Renal pelvis (tissue), 1 donor: ENCODE measurements at regions not wholly inside any gene's neighbourhood (a gene's known extent, or its start where the extent isn't known, plus 50 kb on each side); places are given as distances from the start of the nearest gene placed in this dataset.
"Not testable (repeated sequence)": the region's sequence is repeated elsewhere in the genome, so short reads cannot be mapped to it uniquely, and the experiment has no call there.

Source experiments
- DNase-seq: peaks from one replicate; pipeline ENCODE4 v3.0.0-alpha.2; 2013

DNA sequence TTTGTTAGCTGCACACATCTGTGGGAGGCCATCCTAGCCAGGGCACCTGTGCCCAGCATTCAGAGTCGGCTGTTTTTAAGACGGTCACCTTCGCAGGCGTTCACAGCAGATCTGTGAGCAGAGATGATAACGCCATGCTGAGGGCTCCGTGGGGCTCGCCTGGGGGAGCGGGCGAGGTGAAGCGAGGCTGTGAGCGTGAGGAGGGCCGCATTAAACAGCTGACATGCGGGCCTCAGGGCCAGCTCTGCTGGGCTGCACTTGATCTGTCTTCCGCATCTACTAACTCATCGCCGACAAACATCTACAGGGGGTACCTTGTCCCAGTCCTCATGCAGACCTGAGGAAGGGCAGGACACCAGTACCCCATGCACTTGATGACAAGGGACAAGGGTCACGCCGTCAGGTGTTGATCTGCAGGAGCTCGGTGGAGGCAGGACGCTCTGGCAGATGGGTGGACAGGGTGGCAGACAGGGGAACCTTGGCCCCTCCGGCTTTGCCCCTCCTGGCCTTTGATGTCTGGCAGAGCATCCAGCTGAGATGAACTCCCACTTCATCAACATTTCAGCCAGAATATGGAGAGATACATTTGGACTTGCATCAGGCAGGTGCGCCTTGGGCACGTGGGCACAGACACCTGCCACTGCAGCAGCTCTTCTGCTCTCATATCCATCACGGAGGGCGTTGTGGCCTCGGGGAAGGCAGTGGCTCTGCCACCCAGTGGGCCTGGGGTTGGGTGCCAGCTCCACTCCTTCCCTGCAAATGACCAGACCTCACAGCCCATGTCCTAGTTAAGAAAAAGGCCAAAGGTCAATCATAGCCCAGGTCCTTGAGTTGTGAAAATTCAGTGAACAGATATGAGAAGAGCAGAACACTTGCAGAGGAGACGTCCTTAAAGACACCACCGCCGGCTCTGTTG, 822.9 kb downstream of the BRD1 start:
- DNase-seq: no peak

- not testable (repeated sequence) for DNase-seq
Observed at GRCh38 chr22:48997605-48998004, 830.1 kb downstream of the BRD1 start.

DNA sequence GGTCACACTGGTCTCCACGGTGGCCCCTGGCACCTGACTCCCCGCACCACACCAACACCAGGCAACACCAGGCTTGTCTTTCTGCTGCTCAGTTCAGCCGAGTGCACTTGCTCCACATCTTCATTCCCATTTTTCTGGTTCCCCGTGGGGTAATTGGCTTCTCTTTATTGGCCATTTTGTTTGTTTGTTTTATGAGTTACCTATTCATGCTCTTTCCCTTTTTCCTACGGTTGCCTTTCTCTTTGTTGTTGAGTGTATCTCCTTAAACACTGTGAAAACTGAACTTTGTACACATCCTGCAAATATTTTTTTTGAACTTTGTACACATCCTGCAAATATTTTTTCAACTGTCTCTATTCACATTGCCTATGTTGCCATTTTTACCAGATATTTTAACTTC, 834.0 kb downstream of the BRD1 start:
- no peak for DNase-seq

DNA sequence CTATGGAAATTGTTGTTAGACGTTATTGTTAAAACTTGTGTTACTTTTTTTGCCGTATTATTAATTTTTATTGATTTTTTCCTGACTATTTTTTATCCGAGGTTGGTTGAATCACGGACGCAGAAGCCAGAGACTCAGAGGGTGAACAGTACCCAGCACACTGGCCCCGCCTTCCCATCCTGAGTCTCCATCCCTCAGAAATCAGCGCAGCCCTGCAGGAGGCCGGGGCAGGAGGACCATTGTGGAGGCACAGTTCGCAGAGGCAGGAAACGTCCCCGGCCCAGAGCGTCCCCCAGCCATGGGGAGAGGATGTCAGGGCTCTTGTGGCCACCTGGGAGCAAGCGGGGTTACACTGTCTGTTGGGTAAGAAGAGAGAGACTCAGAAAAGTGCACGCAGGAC, 843.0 kb downstream of the BRD1 start:
- DNase-seq: no peak

- DNase-seq: no peak
Observed at GRCh38 chr22:48982321-48982905, 845.3 kb downstream of the BRD1 start.

DNA sequence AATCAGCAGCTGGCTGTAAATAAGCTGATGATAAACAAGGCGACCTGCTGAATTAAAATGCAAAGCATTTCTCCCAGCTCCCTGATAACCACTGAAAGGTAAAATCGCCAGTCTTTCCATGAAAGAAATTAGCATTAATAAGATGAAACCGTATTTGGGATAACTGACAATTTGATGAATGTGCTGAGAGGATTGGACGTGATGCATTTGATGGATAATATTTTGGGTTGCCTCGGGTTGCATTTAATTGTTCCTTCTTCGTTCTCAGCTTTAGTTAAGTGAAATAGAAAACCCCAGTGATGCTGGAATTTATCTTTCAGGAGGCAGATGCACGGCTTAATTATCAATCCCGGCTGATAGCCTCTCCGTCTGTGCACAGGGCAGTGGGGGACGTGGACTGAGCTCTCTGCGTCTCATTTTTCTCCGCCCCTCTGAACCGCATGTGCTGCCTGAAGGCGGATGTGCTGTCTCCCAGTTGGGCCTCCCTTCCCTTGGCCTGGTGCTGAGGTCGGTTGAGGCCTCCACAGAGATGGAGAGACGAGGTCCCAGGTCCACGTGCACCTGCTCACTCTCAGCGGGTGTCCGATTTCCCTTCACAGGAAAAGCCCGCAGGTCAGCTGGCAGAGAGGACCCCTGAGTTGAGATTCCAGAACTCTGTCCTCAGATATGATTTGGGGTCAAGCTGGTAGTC, 846.2 kb downstream of the BRD1 start:
- no peak for DNase-seq

GRCh38 chr22:48980918-48981317, 846.8 kb downstream of the BRD1 start:
- no peak for DNase-seq

GRCh38 chr22:48980409-48980808, 847.3 kb downstream of the BRD1 start:
- no peak for DNase-seq

DNA sequence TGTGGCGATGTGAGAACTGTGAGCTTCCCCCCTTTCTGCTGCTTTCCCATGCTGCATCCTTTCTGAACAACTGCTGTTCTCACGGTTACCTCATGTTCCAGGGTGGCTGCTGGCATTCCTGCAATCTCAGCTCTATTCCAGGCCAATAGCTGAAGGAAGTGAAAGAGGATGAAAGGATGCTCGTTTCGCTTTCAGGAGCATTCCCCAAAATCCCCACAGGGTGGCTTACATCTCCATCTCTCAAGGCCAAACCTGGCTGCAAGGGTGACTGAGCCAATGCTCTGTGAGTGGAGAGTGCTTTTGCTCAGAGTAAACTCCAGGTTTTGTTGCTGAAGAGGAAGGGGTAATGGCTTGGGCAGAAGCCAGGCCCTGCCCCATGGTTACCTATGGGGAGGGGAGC, 848.2 kb downstream of the BRD1 start:
- DNase-seq: no peak

- no peak for DNase-seq
Observed at GRCh38 chr22:48976556-48977535, 850.8 kb downstream of the BRD1 start.

- DNase-seq: no peak
Observed at GRCh38 chr22:48975886-48976285, 851.8 kb downstream of the BRD1 start.

DNA sequence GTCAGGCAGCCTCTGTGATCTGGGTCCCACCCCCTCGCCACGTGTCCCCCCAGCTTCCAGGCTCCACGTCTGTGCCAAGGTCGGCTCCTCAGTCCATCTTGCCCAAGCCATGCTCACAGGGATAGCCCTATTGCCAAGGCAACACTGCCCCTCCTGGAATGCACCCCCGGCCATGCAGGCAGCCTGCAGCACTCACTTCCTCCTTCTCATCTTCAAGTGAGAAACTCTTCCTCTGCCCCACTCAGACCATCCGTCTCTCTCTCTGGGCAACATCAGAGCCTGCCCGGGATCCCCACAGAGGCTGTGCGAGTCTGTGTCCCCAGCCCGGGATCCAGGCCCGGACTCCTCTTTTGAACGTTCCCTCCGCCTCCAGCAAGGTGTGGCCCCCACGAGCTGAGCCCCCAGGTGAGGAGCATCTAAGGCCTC, 852.3 kb downstream of the BRD1 start:
- DNase-seq: no peak

- DNase-seq: no peak
Observed at GRCh38 chr22:48974443-48975315, 853.0 kb downstream of the BRD1 start.

DNA sequence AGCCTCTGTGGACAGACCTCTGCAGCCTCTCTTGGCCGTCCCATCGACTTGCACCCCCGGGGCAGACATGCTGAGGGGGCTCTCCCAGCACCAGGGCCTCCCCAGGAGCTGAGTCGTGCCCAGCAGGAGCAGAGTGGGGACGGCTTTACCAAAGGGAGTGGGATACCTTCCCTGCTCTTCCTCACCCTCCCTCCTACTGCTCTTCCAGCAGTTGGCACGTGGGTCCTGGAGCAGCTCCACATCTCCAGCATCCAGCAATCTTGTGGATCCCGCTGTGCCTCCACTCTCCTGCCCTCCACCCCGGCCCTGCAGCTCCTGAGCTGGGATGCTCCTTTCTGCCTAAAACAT, 854.0 kb downstream of the BRD1 start:
- no peak for DNase-seq

GRCh38 chr22:48972979-48973693, 854.5 kb downstream of the BRD1 start:
- no peak for DNase-seq

DNA sequence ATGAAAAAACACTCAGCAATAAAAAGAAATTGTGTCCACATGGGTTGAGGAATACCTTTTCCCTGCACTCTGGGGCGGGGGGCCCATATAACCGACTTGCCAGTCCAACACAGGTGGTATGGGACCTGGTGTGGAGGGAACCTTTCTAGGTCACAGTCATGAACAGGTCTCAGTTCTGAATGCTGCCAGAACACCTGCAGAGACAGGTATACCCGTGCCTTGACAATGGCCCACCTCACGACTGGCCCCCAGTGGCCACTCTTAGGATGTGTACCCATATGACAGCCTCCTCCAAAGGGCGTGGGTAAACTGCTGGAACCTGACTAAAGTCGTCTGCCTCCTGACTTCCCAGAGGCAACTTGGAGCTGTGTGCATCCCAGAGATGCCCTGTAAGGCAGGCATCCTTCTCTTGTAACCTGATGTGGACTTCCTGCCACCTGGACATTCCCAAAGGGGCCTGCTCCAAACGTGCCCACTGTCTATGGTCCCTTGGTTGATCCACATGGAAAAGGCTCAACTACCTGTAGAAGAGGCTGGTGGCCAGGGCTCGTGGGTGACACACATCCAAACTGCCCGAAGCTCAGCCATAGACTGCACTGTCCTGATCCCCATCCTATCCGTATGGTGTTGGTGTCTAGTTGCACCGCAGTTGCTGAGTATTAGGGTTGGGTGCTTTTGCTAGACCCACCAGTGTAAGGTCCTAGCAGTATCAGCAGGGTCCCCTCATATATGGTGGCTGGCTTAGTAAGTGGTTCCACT, 859.3 kb downstream of the BRD1 start:
- DNase-seq: no peak

DNA sequence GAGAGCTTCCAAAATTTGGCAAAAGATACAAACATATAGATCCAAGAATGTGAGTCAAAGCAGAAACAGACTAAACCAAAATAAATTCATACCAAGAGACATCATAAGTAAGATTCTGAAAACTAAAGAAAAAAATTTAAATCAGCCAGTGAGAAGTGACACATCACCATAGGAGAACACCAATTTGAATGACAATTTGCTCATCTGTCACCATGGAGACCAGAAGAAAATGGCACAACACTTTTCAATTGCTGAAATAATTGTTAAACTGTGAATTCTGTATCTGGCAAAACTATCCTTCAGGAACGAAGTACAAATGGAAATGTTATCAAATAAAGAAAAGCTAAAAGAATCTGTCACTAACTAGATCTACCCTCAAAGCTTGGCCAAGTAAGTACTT, 864.3 kb downstream of the BRD1 start:
- no peak for DNase-seq

GRCh38 chr22:48961705-48962104, 866.0 kb downstream of the BRD1 start:
- no peak for DNase-seq

- no peak for DNase-seq
Observed at GRCh38 chr22:48960980-48961660, 866.6 kb downstream of the BRD1 start.
